ENCODE measurements at regions not wholly inside any gene's neighbourhood (a gene's known extent, or its start where the extent isn't known, plus 50 kb on each side); places are given as distances from the start of the nearest gene placed in this dataset.

DNA sequence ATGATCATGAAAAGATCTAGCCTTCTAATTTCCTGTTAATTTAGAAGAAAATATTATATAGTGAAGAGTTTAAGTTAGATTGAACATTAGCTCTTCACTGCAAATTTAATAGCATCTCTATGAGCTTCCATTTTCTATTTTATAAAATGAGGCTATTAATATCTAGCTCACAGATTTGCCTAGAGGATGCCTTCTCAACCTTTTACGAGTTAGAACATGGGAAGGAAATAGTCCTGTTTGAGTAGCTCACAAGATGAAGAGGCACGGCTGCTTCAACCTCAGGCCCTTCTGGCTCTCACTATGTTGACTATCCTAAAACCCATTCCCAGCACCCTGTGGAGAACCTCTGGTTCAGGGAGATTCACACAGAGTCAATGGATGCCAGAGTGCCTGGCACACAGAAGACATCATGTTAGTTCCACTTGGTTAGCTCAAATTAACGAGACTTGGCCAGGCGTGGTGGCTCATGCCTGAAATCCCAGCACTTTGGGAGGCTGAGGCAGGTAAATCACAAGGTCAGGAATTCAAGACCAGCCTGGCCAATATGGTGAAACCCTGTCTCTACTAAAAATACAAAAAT, 97.9 kb upstream of the GUCY1A1 start:
- ChIA-PET CTCF (ENCODE audit: partially characterized antibody) (no interaction called here), POLR2A (ENCODE audit: partially characterized antibody) (no interaction called here)
- Histone ChIP-seq H3K4me1 (ENCODE audit: insufficient read depth, low read length) (no peaks in the 10 kb centered on the region), H3K9me3 (ENCODE audit: control insufficient read depth in 1 of 2, low read length in 2 of 2) (no peaks in the 10 kb centered on the region), H3K27me3 (ENCODE audit: insufficient read depth, low read length) (no peaks in the 10 kb centered on the region), H3K4me3 (ENCODE audit: low read length in 2 of 2) (no peak overlapping the region), H3K36me3 (ENCODE audit: insufficient read depth, low read length) (no peaks in the 10 kb centered on the region), H3K27ac (ENCODE audit: low read depth, low read length) (no peak overlapping the region)
- Mint-ChIP-seq H3K4me3 (no peak overlapping the region), H3K36me3 (no peaks in the 10 kb centered on the region), H3K9me3 (no peaks in the 10 kb centered on the region), H3K27ac (no peak overlapping the region), H3K27me3 (peaks cover 0 to 6% of the 10 kb centered on the region in 2 donors), H3K4me1 (no peaks in the 10 kb centered on the region)
- intact Hi-C loops (cut with micrococcal nuclease), result no loop called here
- no peak for DNase-seq

DNA sequence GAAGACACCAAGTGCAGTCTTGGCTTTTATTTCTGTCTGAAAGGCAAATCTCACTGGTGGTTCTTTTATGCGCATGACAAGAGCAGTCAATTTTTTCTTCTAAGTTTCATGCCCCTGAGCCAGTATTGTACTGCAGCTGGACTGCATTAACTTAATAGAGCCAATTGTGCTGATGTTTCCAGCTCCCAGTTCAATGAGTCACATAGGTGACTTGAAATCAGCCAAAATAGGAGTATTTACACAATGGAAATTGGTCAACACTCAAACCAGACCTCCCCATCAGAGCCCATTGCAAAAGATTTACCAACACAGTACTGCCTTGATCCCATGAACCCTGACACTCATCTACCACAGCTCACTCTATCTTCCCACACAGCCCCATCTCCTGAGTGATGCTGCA, 100.3 kb upstream of the GUCY1A1 start:
- POLR2A ChIA-PET (ENCODE audit: partially characterized antibody), result no interaction called here
- H3K36me3 Mint-ChIP-seq, result no peaks in the 10 kb centered on the region
- H3K27ac ChIP-seq (ENCODE audit: low read depth, low read length), result no peak overlapping the region
- no peak overlapping the region for H3K4me3 Mint-ChIP-seq
- H3K36me3 ChIP-seq (ENCODE audit: insufficient read depth, low read length), result no peaks in the 10 kb centered on the region
- CTCF ChIA-PET (ENCODE audit: partially characterized antibody), result no interaction called here
- H3K4me1 ChIP-seq (ENCODE audit: insufficient read depth, low read length), result no peaks in the 10 kb centered on the region
- no peak overlapping the region for H3K27ac Mint-ChIP-seq
- H3K4me3 ChIP-seq (ENCODE audit: low read length in 2 of 2), result no peak overlapping the region
- intact Hi-C loops (cut with micrococcal nuclease), result no loop called here
- H3K9me3 Mint-ChIP-seq, result no peaks in the 10 kb centered on the region
- DNase-seq, result no peak
- H3K9me3 ChIP-seq (ENCODE audit: control insufficient read depth in 1 of 2, low read length in 2 of 2), result no peaks in the 10 kb centered on the region
- H3K27me3 ChIP-seq (ENCODE audit: insufficient read depth, low read length), result no peaks in the 10 kb centered on the region
- H3K4me1 Mint-ChIP-seq, result no peaks in the 10 kb centered on the region
- H3K27me3 Mint-ChIP-seq, result peaks cover 0 to 7% of the 10 kb centered on the region in 2 donors

DNA sequence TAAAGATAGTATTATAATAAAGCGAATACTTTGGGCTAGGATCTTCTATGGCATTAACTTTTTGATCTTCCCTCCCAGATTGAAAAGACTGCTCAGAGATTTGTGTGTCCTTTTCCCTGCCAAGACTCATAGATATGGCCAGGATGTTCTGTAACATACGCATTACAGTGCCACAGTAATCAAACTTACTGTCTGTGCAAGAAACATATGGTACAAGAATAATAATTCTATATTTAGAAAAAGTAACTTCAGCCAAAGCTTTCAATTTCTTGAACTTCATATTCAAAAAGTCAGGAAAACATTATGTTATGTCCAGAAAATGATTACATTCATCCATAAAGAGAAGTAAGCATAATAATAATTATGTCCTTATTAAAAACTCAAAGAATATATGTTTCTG, 100.9 kb upstream of the GUCY1A1 start:
- Histone ChIP-seq H3K4me1 (ENCODE audit: insufficient read depth, low read length) (no peaks in the 10 kb centered on the region), H3K27me3 (ENCODE audit: insufficient read depth, low read length) (no peaks in the 10 kb centered on the region), H3K9me3 (ENCODE audit: control insufficient read depth in 1 of 2, low read length in 2 of 2) (no peaks in the 10 kb centered on the region), H3K4me3 (ENCODE audit: low read length in 2 of 2) (no peak overlapping the region), H3K27ac (ENCODE audit: low read depth, low read length) (no peak overlapping the region), H3K36me3 (ENCODE audit: insufficient read depth, low read length) (no peaks in the 10 kb centered on the region)
- Mint-ChIP-seq H3K9me3 (no peaks in the 10 kb centered on the region), H3K36me3 (no peaks in the 10 kb centered on the region), H3K4me1 (no peaks in the 10 kb centered on the region), H3K27me3 (peaks cover 0 to 7% of the 10 kb centered on the region in 2 donors), H3K4me3 (no peak overlapping the region), H3K27ac (no peak overlapping the region)
- ChIA-PET CTCF (ENCODE audit: partially characterized antibody) (no interaction called here), POLR2A (ENCODE audit: partially characterized antibody) (no interaction called here)
- intact Hi-C loops (cut with micrococcal nuclease), result no loop called here
- no peak for DNase-seq

DNA sequence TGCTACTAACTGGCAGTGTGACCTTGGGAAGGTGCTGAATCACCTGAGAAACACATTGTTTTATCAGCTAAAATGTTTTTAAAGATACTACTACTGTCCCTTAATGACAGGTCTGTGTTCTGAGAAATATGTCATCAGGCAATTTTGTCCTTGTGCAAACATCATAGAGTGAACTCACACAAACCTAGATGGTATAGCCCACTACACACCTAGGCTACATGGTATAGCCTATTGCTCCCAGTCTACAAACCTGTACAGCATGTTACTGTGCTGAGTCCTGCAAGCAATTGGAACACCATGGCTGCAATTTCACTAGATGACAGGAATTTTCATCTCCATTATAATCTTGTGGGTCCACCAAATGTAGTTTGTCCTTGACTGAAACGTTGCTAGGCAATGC, 101.3 kb upstream of the GUCY1A1 start:
- Mint-ChIP-seq H3K36me3 (no peaks in the 10 kb centered on the region), H3K4me1 (no peaks in the 10 kb centered on the region), H3K4me3 (no peak overlapping the region), H3K27ac (no peak overlapping the region), H3K9me3 (no peaks in the 10 kb centered on the region), H3K27me3 (peaks cover 0 to 5% of the 10 kb centered on the region in 2 donors)
- Histone ChIP-seq H3K9me3 (ENCODE audit: control insufficient read depth in 1 of 2, low read length in 2 of 2) (no peaks in the 10 kb centered on the region), H3K4me3 (ENCODE audit: low read length in 2 of 2) (no peak overlapping the region), H3K27ac (ENCODE audit: low read depth, low read length) (no peak overlapping the region), H3K27me3 (ENCODE audit: insufficient read depth, low read length) (no peaks in the 10 kb centered on the region), H3K4me1 (ENCODE audit: insufficient read depth, low read length) (no peaks in the 10 kb centered on the region), H3K36me3 (ENCODE audit: insufficient read depth, low read length) (no peaks in the 10 kb centered on the region)
- intact Hi-C loops (cut with micrococcal nuclease), result no loop called here
- DNase-seq, result no peak
- ChIA-PET CTCF (ENCODE audit: partially characterized antibody) (no interaction called here), POLR2A (ENCODE audit: partially characterized antibody) (no interaction called here)

DNA sequence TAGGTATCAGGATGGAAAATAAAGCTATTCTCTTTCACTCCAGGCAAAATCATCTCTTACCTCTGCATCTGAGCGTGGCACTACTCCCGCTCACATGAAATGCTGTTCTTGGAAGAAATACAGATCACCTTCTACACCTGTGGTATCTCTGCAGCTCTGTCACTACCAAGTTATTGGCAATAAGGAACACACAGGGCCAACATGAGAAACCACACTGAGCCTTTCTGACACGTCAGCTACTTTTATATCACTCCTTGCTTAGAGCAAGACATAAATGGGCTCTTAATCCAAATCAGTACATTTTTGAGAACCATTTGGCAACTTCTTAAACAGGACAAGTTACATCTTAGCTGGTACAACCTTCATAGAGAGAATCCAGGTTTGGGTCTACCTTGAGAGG, 101.8 kb upstream of the GUCY1A1 start:
- intact Hi-C loops (cut with micrococcal nuclease), result no loop called here

DNA sequence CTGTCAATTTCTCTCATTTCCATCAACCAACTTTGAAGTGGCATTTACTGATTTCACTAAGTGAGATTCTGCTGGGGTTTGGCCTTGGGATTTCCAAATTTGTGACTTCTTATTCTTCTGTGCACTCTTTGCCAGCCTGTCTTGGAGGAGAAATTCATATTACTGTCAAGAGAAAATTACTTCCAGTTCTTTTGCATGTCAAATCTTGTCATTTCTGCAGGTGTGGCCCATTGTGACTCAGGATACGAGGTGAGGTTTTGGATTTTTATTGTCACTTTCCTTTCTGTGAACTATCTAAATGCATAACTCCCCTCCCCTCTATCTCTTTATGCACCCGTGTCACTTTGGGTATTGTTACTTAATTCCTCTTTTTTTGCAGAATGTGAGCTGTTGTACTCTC, 102.6 kb upstream of the GUCY1A1 start:
- Histone ChIP-seq H3K36me3 (ENCODE audit: insufficient read depth, low read length) (no peaks in the 10 kb centered on the region), H3K27me3 (ENCODE audit: insufficient read depth, low read length) (no peaks in the 10 kb centered on the region), H3K4me1 (ENCODE audit: insufficient read depth, low read length) (no peaks in the 10 kb centered on the region), H3K27ac (ENCODE audit: low read depth, low read length) (no peak overlapping the region), H3K9me3 (ENCODE audit: control insufficient read depth in 1 of 2, low read length in 2 of 2) (no peaks in the 10 kb centered on the region), H3K4me3 (ENCODE audit: low read length in 2 of 2) (no peak overlapping the region)
- no peaks in the 10 kb centered on the region for H3K4me1 Mint-ChIP-seq
- H3K36me3 Mint-ChIP-seq, result no peaks in the 10 kb centered on the region
- H3K4me3 Mint-ChIP-seq, result no peak overlapping the region
- CTCF ChIA-PET (ENCODE audit: partially characterized antibody), result no interaction called here
- H3K27ac Mint-ChIP-seq, result no peak overlapping the region
- DNase-seq, result no peak
- intact Hi-C loops (cut with micrococcal nuclease), result no loop called here
- H3K9me3 Mint-ChIP-seq, result no peaks in the 10 kb centered on the region
- POLR2A ChIA-PET (ENCODE audit: partially characterized antibody), result no interaction called here
- peaks cover 0 to 4% of the 10 kb centered on the region in 2 donors for H3K27me3 Mint-ChIP-seq

More for the DNA sequence above, 101.8 kb upstream of the GUCY1A1 start:
- no peak overlapping the region for H3K4me3 Mint-ChIP-seq
- no peak overlapping the region for H3K4me3 ChIP-seq (ENCODE audit: low read length in 2 of 2)
- no peaks in the 10 kb centered on the region for H3K36me3 ChIP-seq (ENCODE audit: insufficient read depth, low read length)
- DNase-seq, result no peak
- no peaks in the 10 kb centered on the region for H3K27me3 ChIP-seq (ENCODE audit: insufficient read depth, low read length)
- ChIA-PET CTCF (ENCODE audit: partially characterized antibody) (interaction anchor here (0.6 kb wide), 1 partner anchor 1700 kb away, joined by 3 read pairs; no protein-coding TSS in a partner anchor), POLR2A (ENCODE audit: partially characterized antibody) (no interaction called here)
- no peak overlapping the region for H3K27ac ChIP-seq (ENCODE audit: low read depth, low read length)
- peaks cover 0 to 4% of the 10 kb centered on the region in 2 donors for H3K27me3 Mint-ChIP-seq
- H3K36me3 Mint-ChIP-seq, result no peaks in the 10 kb centered on the region
- H3K4me1 Mint-ChIP-seq, result no peaks in the 10 kb centered on the region
- H3K4me1 ChIP-seq (ENCODE audit: insufficient read depth, low read length), result no peaks in the 10 kb centered on the region
- H3K9me3 Mint-ChIP-seq, result no peaks in the 10 kb centered on the region
- no peak overlapping the region for H3K27ac Mint-ChIP-seq
- H3K9me3 ChIP-seq (ENCODE audit: control insufficient read depth in 1 of 2, low read length in 2 of 2), result no peaks in the 10 kb centered on the region

DNA sequence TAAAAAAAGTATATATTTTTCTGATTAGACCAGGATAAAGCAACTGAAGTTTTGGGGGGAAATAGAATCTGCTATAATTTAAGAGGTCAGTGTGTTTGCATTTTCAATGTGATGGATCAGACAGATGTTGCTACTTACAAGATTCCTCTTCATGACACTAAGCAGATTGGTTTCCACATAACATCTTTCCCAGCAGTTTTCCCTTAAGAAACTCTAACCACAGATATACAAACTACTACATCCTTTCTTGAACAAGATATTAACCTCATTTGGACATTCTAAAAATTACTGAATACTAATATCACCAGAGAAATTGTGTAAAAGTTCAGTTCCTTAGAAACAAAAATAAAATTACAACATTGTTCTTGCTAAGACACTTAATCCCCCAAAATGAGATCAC, 106.7 kb upstream of the GUCY1A1 start:
- CTCF ChIA-PET (ENCODE audit: partially characterized antibody), result no interaction called here
- no peak for DNase-seq
- Histone ChIP-seq H3K27ac (ENCODE audit: low read depth, low read length) (no peak overlapping the region), H3K36me3 (ENCODE audit: insufficient read depth, low read length) (no peaks in the 10 kb centered on the region), H3K9me3 (ENCODE audit: control insufficient read depth in 1 of 2, low read length in 2 of 2) (no peaks in the 10 kb centered on the region), H3K27me3 (ENCODE audit: insufficient read depth, low read length) (no peaks in the 10 kb centered on the region), H3K4me3 (ENCODE audit: low read length in 2 of 2) (no peak overlapping the region), H3K4me1 (ENCODE audit: insufficient read depth, low read length) (no peaks in the 10 kb centered on the region)
- H3K4me3 Mint-ChIP-seq, result no peak overlapping the region
- peaks cover 0 to 7% (median 0%) of the 10 kb centered on the region in 8 donors for H3K9me3 Mint-ChIP-seq
- H3K4me1 Mint-ChIP-seq, result no peaks in the 10 kb centered on the region
- H3K27ac Mint-ChIP-seq, result no peak overlapping the region
- H3K27me3 Mint-ChIP-seq, result peaks cover 0 to 4% of the 10 kb centered on the region in 2 donors
- POLR2A ChIA-PET (ENCODE audit: partially characterized antibody), result no interaction called here
- H3K36me3 Mint-ChIP-seq, result no peaks in the 10 kb centered on the region
- intact Hi-C loops (cut with micrococcal nuclease), result no loop called here

DNA sequence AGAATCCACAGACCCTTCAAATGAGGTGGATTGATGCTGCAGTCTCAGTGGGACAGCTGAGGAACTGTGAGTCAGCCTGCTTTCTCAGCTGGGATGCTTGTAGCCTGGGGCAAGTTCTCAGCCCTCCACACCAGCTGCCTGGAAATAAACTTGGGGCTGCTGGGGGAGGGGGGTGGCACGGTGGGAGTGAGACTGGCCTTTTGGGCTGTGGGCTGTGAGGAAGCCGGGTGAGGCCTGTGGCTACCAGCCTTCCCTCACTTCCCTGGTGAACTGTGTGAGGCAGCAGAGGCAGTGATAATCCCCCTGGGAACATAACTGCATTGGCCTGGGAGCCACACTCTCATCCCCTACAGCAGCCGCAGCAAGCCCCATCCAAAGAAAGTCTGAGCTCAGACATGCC, 114.5 kb upstream of the GUCY1A1 start:
- Mint-ChIP-seq H3K36me3 (no peaks in the 10 kb centered on the region), H3K9me3 (peaks cover 0 to 15% (median 5%) of the 10 kb centered on the region in 8 donors), H3K27ac (no peak overlapping the region), H3K4me1 (no peaks in the 10 kb centered on the region), H3K27me3 (no peaks in the 10 kb centered on the region), H3K4me3 (no peak overlapping the region)
- Histone ChIP-seq H3K27me3 (ENCODE audit: insufficient read depth, low read length) (no peaks in the 10 kb centered on the region), H3K4me3 (ENCODE audit: low read length in 2 of 2) (no peak overlapping the region), H3K36me3 (ENCODE audit: insufficient read depth, low read length) (no peaks in the 10 kb centered on the region), H3K27ac (ENCODE audit: low read depth, low read length) (no peak overlapping the region), H3K4me1 (ENCODE audit: insufficient read depth, low read length) (no peaks in the 10 kb centered on the region), H3K9me3 (ENCODE audit: control insufficient read depth in 1 of 2, low read length in 2 of 2) (no peaks in the 10 kb centered on the region)
- DNase-seq, result no peak
- CTCF ChIA-PET (ENCODE audit: partially characterized antibody), result no interaction called here
- intact Hi-C loops (cut with micrococcal nuclease), result no loop called here
- POLR2A ChIA-PET (ENCODE audit: partially characterized antibody), result no interaction called here

Data from CD4-positive, alpha-beta memory T cell (primary cell).